ENCODE measurements at regions not wholly inside any gene's neighbourhood (a gene's known extent, or its start where the extent isn't known, plus 50 kb on each side); places are given as distances from the start of the nearest gene placed in this dataset.

GRCh38 chr2:180219491-180219890 is 212.4 kb upstream of the CWC22 start:
- no peak for TF ChIP-seq REST (IDR thresholded peaks at IDR 0.05; ENCODE audit: insufficient read depth in 1 of 2, low read depth in 2 of 2, low read length in 1 of 2)
- TF ChIP-seq POLR2AphosphoS5 (IDR thresholded peaks at IDR 0.05; ENCODE audit: low read depth, low read length), result no peak
- no peak for TF ChIP-seq SIN3A (IDR thresholded peaks at IDR 0.05; ENCODE audit: borderline replicate concordance, insufficient read depth, low read depth, low read length)
- TF ChIP-seq TCF7L2 (IDR thresholded peaks at IDR 0.05; ENCODE audit: low read depth, low read length), result no peak
- no peak for TF ChIP-seq CTCF (IDR thresholded peaks at IDR 0.05)
- CTCF ChIA-PET, result no interaction called here
- Histone ChIP-seq H3K27ac (ENCODE audit: low read length) (no peak overlapping the region), H3K36me3 (ENCODE audit: control insufficient read depth, insufficient read depth, low read length) (no peaks in the 10 kb centered on the region), H3K4me3 (ENCODE audit: low read depth in 2 of 2, low read length in 2 of 2) (no peak overlapping the region), H3K4me1 (ENCODE audit: control insufficient read depth, insufficient read depth, low read length) (no peaks in the 10 kb centered on the region), H3K9me3 (ENCODE audit: control insufficient read depth, insufficient read depth, low read depth, low read length) (no peaks in the 10 kb centered on the region), H3K27me3 (ENCODE audit: control insufficient read depth, insufficient read depth, low read length) (no peaks in the 10 kb centered on the region)
- intact Hi-C loops (cut with micrococcal nuclease; ENCODE audit: unreplicated experiment) (no loop called here), in situ Hi-C loops (cut with HindIII; ENCODE audit: low pct_unique_long_range_greater_than_20kb, low sequenced_read_pairs) (no loop called here)
- DNase-seq (ENCODE audit: low read depth, low spot score) (no peak), ATAC-seq (no peak)
- no TSS peak for BruUV-seq (replicated peaks)
- POLR2A ChIA-PET, result no interaction called here

- Histone ChIP-seq H3K36me3 (ENCODE audit: control insufficient read depth, insufficient read depth, low read length) (no peaks in the 10 kb centered on the region), H3K4me3 (ENCODE audit: low read depth in 2 of 2, low read length in 2 of 2) (no peak overlapping the region), H3K4me1 (ENCODE audit: control insufficient read depth, insufficient read depth, low read length) (no peaks in the 10 kb centered on the region), H3K9me3 (ENCODE audit: control insufficient read depth, insufficient read depth, low read depth, low read length) (no peaks in the 10 kb centered on the region; the same call in 1 of the 2 replicates), H3K27me3 (ENCODE audit: control insufficient read depth, insufficient read depth, low read length) (no peaks in the 10 kb centered on the region), H3K27ac (ENCODE audit: low read length) (no peak overlapping the region)
- intact Hi-C loops (cut with micrococcal nuclease; ENCODE audit: unreplicated experiment), result no loop called here
- POLR2A ChIA-PET, result no interaction called here
- ATAC-seq, result no peak
- no peak for DNase-seq (ENCODE audit: low read depth, low spot score)
- BruUV-seq (replicated peaks), result no TSS peak
- in situ Hi-C loops (cut with HindIII; ENCODE audit: low pct_unique_long_range_greater_than_20kb, low sequenced_read_pairs), result no loop called here
- CTCF ChIA-PET, result no interaction called here
- TF ChIP-seq CTCF (IDR thresholded peaks at IDR 0.05) (no peak), SIN3A (IDR thresholded peaks at IDR 0.05; ENCODE audit: borderline replicate concordance, insufficient read depth, low read depth, low read length) (no peak), POLR2AphosphoS5 (IDR thresholded peaks at IDR 0.05; ENCODE audit: low read depth, low read length) (no peak), REST (IDR thresholded peaks at IDR 0.05; ENCODE audit: insufficient read depth in 1 of 2, low read depth in 2 of 2, low read length in 1 of 2) (no peak), TCF7L2 (IDR thresholded peaks at IDR 0.05; ENCODE audit: low read depth, low read length) (no peak)
Measured at GRCh38 chr2:180208841-180209240, 201.7 kb upstream of the CWC22 start.
